Hepatic stellate cell (primary cell): ENCODE measurements at regions not wholly inside any gene's neighbourhood (a gene's known extent, or its start where the extent isn't known, plus 50 kb on each side); places are given as distances from the start of the nearest gene placed in this dataset.

Source experiments
- DNase-seq: peaks from one replicate; pipeline ENCODE4 v3.0.0; 2011; ENCODE audit warnings: low spot score

DNA sequence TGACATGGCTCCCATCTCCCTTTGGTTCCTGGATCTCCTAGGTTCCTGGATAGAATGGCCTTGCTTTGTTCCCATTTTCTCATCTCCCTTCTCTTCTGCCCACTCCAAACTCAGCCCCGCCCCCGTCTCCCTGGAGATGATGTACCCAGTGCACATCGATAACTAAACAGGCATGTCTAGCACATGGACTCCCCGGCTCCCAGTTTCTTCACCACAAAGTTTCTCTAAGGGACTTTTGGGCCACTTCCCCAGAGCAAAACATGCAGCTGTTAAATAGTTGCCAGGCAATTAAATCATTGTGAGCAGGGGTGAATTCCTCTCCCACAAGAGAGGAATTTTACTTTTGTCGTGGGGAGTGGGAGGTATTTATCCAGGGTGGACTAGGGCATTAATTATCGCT is 259.0 kb downstream of the GADD45G start:
- no peak for DNase-seq

DNA sequence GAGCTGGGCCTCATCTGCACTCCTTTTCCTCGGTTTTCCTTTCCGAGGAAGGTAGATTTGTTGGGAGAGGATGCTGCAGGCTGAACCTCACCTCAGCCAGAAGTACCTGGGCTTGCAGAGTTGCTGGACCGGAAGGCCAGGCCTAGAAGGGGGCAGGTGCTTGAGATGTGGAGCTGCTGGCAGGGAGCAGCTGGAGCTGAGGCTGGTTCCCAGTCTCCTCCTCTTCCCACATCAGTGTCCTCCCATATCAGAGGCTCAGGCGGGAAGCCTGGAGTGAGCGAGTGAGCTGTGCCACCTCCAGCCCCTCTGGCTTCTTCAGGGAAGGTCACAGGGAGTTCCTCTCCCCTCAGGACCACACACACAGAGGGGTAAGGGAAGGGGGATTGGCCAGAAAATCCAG is 259.4 kb downstream of the GADD45G start:
- no peak for DNase-seq

GRCh38 chr9:89864731-89865130 is 259.9 kb downstream of the GADD45G start:
- DNase-seq, result no peak

DNA sequence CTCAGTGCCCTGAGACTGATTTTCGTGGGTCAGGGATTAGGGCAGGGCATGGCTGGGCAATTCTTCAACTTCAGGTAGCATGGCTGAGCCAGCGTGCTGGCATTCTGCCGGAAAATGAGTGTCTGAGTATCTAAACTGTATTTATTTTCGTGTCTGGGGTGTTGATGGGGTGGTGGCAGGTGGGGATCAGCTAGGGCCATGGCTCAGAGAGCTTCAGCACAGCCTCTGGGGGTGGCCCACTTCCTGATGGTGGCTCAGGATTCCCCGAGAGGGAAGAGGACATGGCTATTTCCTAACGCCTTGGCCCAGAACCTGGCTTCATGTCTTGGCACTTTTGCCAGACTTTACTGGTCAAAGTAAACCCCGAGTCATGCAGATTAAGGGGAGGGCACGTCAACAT is 260.5 kb downstream of the GADD45G start:
- DNase-seq, result no peak

- no peak for DNase-seq
These were observed 261.2 kb downstream of the GADD45G start for GRCh38 chr9:89865981-89866380.

DNA sequence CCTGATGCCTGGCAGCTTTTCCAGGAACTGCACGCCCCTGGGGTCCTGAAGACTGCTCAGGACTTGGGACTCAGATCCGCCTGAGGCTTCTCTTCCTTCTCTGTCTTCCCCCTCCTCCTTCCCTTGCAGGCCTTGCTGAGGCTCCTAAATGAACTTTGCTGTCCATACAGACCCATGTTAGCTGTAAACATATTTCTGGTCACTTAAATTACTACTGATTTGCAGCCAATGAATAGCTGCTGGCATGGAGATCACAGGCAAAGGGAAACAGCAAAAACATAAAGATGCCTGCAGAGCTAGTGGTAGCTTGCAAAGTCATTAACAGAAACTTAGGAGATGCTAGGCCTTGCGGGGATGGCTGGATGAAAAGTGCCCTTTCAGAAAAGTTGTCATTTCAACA is 261.9 kb downstream of the GADD45G start:
- no peak for DNase-seq

- no peak for DNase-seq
These were observed 263.3 kb downstream of the GADD45G start for GRCh38 chr9:89868100-89868499.

DNA sequence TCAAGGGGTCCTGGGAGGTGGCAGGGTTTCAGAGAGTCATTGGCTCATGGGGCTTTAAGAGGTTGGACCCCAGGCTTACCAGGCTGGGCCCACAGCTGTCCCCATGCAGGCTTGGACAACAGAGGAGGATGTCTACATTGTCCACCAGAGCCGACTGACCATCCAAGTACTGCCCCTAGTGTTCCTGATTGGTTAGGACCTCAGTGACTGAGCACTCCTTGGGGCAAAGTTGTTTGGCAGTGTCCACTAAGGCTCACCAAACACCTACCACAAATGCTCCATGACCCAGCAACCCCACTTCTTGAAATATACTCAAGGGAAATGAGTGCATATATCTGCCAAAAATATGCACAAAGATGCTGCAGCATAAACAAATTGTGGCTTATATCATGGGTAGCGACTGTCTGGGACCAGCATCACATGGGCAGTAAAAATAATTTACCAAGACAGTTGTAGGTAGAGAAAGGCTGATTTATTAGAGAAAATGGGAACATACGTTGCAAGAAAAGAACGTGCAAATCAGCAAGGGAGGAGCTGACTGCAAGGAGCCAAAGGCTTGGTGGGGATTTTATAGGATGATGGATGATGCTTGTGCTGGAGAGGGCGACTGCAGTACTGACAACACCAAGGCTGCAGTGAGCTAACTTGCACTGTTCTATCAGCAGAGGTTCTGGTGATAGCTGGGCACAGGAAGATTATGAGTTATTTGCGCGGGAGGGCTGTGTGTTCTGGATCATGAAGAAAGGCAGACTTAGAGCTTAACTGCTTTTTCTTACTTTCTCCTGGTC is 265.2 kb downstream of the GADD45G start:
- no peak for DNase-seq

DNA sequence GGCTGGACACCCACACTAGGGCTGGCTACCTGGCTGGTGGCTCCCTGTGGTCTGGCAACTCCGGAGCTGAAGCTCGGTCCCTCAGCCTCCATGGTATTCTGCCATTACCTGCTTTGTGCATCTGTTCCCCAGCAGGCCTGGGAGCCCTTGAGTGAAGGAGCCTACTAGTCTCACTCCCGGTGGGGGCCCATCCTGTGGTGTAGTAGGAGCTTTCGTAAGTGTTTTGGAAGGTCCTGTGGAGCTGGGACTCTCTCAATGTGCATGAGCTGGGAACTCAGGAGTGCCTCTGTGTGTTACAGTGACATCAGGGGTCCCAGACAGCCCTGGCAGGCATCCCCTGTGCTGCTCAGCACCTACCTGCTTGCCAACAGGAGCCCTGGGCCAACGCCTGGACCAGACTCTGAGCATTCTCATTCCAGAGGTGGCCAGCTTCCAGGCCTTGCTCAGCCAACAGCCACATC is 267.1 kb downstream of the GADD45G start:
- no peak for DNase-seq

DNA sequence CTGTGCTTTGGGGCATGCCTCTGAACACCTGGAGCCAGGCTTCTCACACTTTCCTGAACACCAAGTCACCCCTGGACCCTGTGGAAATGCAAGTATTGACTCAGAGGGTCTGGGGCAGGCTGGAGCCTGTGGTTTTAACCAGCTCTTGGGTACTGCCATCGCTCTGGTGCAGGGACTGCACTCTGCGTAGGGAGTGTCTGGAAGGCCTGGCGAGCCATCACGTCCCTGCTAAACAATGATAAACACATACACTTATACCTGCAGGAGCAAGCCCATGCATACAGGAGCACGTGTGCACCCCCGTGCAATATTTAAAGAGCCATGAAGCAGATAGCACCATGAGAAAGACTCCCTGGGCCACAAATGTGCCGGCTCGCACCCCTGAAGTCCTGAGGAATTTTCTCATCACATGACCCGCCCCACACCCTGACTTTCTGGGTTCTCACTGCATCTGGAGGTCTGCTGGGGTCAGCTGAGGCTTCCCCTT is 267.7 kb downstream of the GADD45G start:
- no peak for DNase-seq

GRCh38 chr9:89872913-89873707 is 268.3 kb downstream of the GADD45G start:
- no peak for DNase-seq

DNA sequence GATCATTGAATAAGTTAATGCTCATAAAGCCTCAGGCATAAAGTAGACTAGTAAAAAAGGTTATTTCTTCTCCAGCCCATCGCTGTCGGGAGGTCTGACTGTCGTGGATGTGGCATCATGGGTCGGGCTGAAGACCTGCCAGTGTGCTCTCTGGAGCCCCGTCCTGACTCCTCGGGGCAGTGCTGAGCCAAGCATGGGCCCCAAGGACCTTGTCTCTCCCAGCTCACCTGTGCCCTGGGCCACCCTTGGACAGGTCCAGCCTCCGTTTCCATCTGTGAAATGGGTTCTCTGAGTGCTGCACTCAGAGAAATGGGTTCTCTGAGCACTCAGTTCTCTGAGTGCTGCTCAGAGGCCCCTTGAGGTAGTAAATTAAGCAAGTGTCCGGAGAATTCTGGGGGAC is 269.0 kb downstream of the GADD45G start:
- no peak for DNase-seq

DNA sequence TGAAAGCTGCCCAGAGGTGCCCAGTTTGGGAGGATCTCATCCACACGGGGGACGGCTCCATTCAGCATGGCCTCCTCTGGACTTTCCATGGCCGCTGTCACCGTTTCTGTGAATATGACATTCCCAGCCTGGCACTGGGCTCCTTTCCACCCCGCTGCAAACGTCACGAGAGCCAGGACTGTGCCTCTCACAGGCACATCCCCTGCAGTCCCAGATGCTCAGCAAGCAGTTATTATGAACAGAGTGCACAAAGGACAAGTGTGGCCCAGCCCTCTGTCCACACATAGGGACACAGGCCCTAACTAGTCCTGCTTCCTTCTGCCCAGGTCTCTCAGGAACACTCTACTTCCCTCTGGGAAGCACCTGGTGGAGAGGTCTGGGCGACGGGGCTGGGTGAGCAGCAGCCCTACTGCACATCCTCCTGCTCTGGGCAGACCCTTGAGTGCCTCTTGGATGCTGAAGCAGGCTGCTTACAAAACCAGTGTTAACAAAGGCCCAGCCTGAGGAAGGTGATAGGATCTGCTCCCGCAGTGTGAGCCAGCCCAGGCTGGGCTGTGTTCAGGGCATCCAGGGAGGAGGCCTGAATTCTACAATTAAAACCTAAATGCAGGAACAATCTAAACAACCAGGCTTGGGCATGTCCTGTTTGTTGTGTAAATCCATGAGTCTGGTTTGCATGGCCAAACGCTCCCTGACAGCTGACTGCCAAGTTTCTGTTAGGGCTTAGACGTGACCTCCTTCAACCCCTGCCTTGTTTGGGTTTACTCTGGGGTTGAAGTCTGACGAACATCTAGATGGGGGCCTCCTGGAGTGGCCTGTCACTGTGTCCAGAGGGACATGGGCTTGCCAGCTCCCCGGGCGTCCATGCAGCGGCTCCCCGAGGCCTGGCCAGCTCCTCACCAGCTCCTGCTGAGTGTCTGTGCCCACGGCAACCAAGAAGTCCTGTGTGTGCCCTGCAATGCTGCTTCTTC is 269.8 kb downstream of the GADD45G start:
- DNase-seq, result no peak

GRCh38 chr9:89877051-89878002 is 272.5 kb downstream of the GADD45G start:
- no peak for DNase-seq

DNA sequence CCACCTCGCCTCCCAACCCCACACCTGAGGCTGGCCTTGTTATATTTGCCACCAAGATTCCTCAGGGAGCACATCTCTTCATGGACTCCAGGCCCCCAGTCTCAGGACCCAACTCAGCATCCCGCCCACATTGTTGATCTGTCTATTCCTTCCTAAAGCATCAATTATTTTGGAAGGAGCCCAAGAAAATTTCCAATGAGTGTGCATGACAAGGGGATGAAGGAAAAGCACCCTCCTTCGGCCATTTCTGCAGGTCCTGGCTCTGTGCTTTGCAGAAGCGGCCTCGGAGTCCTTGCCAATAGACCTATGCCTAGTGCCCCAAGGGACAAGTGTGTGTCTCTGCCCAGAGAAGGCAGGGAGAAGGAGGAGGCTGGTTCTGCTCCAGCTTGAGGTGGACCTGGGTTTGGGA is 273.2 kb downstream of the GADD45G start:
- no peak for DNase-seq

DNA sequence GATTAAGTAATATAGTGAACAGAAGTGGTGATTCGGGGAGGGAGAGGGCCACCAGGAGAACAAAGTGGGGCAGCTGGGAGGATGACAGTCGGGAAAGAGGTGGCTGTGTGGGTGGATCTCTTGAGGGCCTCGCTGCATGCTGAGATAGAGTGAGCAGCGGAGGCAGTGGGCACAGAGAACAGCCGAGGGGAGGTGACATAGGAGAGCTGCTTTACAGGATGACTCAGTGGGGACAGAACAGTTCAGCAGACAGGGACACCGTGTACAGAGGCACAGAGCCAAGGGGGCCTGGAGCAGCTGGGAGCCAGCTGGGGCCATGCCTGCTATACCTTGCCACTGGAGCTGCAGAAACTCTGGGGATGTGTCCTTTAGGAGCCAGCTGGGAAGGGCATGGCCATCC is 273.9 kb downstream of the GADD45G start:
- no peak for DNase-seq

DNA sequence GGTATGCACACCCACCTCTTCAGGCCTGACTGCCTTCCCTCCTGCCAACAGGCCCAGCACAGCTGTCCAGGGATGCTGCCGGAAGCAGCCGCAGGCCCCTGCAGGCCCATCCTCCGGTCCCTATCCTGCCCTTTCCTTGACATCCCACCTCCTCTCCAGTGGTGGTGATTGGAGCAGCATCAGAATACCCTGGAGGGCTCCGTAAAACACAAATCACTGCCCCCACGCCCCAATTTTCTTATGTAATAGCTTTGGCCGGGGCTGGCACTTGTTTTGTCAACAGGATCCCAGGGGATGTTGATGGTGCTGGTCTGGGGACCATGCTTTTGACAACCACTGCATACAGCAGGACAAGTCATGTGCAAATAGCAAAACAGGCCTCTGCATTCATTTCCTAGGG is 274.5 kb downstream of the GADD45G start:
- DNase-seq, result no peak

- no peak for DNase-seq
These were observed 274.9 kb downstream of the GADD45G start for GRCh38 chr9:89879701-89880100.

DNA sequence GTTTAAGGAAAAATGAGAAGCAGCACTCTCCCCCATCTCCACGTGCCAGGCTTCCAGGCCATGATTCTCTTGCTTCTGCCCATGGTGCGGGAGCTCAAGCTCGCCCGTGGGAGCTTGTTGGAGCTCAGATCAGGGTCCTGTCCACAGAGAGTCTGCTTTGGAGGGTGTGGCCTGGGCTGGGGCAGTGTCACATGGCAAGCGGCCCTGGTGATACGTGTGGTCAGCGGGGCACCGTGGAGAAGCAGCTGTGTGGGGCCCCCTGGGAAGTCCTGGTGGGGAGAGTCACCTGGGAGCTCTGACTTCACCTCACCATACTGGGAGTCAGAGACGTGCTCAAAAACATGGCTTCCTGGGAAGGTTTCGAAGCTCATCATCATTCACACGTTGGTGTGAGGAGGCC is 275.3 kb downstream of the GADD45G start:
- DNase-seq, result no peak

DNA sequence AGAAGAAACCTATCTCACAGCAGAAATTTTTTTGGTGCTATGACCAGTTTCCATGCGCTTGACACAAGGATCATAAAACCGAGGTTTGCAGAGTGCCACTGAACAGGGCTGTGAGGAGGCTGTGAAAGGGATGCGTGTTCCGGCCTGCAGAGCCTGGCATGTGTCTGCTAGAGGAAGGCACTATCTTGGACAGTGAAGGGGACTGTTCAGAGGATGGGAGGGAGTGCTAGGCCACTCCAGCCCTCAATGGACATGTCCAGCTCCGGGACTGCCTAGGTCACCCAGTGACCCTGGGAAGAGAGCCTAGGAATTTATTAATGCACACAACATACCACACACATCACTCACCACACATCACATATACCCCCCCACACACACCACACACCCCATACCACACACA is 275.9 kb downstream of the GADD45G start:
- no peak for DNase-seq

GRCh38 chr9:89881431-89881830 is 276.6 kb downstream of the GADD45G start:
- DNase-seq, result no peak
